Mesenchymal stem cell (in vitro differentiated cells and primary cell): ENCODE measurements at regions not wholly inside any gene's neighbourhood (a gene's known extent, or its start where the extent isn't known, plus 50 kb on each side); places are given as distances from the start of the nearest gene placed in this dataset.

Experiments used
- DNase-seq: peaks from one replicate; pipeline ENCODE4 v3.0.0-alpha.2; 2013
- H2AFZ ChIP-seq: one replicate; pipeline ENCODE4 v1.6.1; 2013; ENCODE audit warnings: low read depth, mild to moderate bottlenecking, control low read depth, inconsistent platforms, low read length, moderate library complexity
- H2AK5ac ChIP-seq: 2 replicates; pipeline ENCODE4 v1.6.1; 2013; ENCODE audit warnings: low read length, moderate library complexity, mild to moderate bottlenecking, inconsistent platforms; ENCODE audit not compliant: severe bottlenecking
- H2BK120ac ChIP-seq: one replicate; pipeline ENCODE4 v1.6.1; 2013; ENCODE audit warnings: low read depth, mild to moderate bottlenecking, inconsistent platforms, low read length, moderate library complexity
- H2BK12ac ChIP-seq, 2 experiments: one replicate each; pipeline ENCODE4 v1.6.1; 2013; ENCODE audit warnings: inconsistent platforms in 2 of 2, low read length in 2 of 2, mild to moderate bottlenecking in 2 of 2, moderate library complexity in 2 of 2, control low read depth in 1 of 2
- H2BK15ac ChIP-seq: one replicate; pipeline ENCODE4 v1.6.1; 2013; ENCODE audit warnings: mild to moderate bottlenecking, low read depth, inconsistent platforms; ENCODE audit not compliant: poor library complexity, severe bottlenecking
- H2BK5ac ChIP-seq: 2 replicates; pipeline ENCODE4 v1.6.1; 2013; ENCODE audit warnings: low read depth, mild to moderate bottlenecking, low read length, control low read depth, inconsistent platforms; ENCODE audit not compliant: poor library complexity, severe bottlenecking
- H3K14ac ChIP-seq, 2 experiments: one replicate each; pipeline ENCODE4 v1.6.1; 2013; ENCODE audit warnings: inconsistent platforms in 2 of 2, low read length in 2 of 2, control low read depth in 1 of 2, mild to moderate bottlenecking in 1 of 2, moderate library complexity in 1 of 2
- H3K18ac ChIP-seq, 2 experiments: one replicate each; pipeline ENCODE4 v1.6.1; 2013; ENCODE audit warnings: inconsistent platforms in 2 of 2, low read length in 2 of 2, control low read depth in 1 of 2, low read depth in 1 of 2, mild to moderate bottlenecking in 1 of 2
- H3K23ac ChIP-seq, 2 experiments: one replicate each; pipeline ENCODE4 v1.6.1; 2013; ENCODE audit warnings: inconsistent platforms in 2 of 2, low read length in 2 of 2, mild to moderate bottlenecking in 2 of 2, moderate library complexity in 2 of 2, control low read depth in 1 of 2
- H3K27ac ChIP-seq: 2 replicates; pipeline ENCODE4 v1.5.1; 2013; ENCODE audit warnings: mild to moderate bottlenecking, moderate library complexity, low read length, control low read depth, inconsistent platforms; ENCODE audit not compliant: poor library complexity, severe bottlenecking
- H3K27me3 ChIP-seq, 2 experiments: 2 replicates each; pipeline versions ENCODE4 v1.6.1 to v1.7.0; 2013; ENCODE audit warnings: low read length in 2 of 2, mild to moderate bottlenecking in 2 of 2, moderate library complexity in 2 of 2, control low read depth in 1 of 2, inconsistent platforms in 1 of 2; ENCODE audit not compliant: control insufficient read depth in 1 of 2, insufficient read depth in 1 of 2
- H3K36me3 ChIP-seq, 2 experiments: 2 replicates each; pipeline versions ENCODE4 v1.6.1 to v1.7.0; 2013; ENCODE audit warnings: low read length in 2 of 2, control low read depth in 1 of 2, inconsistent platforms in 1 of 2, low read depth in 1 of 2, mild to moderate bottlenecking in 1 of 2; ENCODE audit not compliant: insufficient read depth in 2 of 2, control insufficient read depth in 1 of 2
- H3K4ac ChIP-seq, 2 experiments: one replicate each; pipeline ENCODE4 v1.6.1; 2013; ENCODE audit warnings: inconsistent platforms in 2 of 2, low read length in 2 of 2, mild to moderate bottlenecking in 2 of 2, moderate library complexity in 2 of 2, control low read depth in 1 of 2, low read depth in 1 of 2
- H3K4me1 ChIP-seq: 2 replicates; pipeline ENCODE4 v1.6.1; 2013; ENCODE audit warnings: low read depth, low read length, control low read depth; ENCODE audit not compliant: control insufficient read depth, insufficient read depth
- H3K4me2 ChIP-seq: 2 replicates; pipeline ENCODE4 v1.6.1; 2013; ENCODE audit warnings: low read length, mild to moderate bottlenecking, inconsistent platforms; ENCODE audit not compliant: poor library complexity, severe bottlenecking
- H3K4me3 ChIP-seq, 2 experiments: 2 replicates each; pipeline versions ENCODE4 v1.5.1 to v1.7.0; 2013; ENCODE audit warnings: low read length in 2 of 2, mild to moderate bottlenecking in 2 of 2, control low read depth in 1 of 2, low read depth in 1 of 2; ENCODE audit not compliant: insufficient read depth in 1 of 2
- H3K79me1 ChIP-seq: replicated peaks from 2 replicates; pipeline ENCODE4 v1.6.1; 2013; ENCODE audit warnings: mild to moderate bottlenecking, control low read depth, low read length, inconsistent platforms; ENCODE audit not compliant: poor library complexity, severe bottlenecking
- H3K9ac ChIP-seq: 2 replicates; pipeline ENCODE4 v1.7.0; 2013; ENCODE audit warnings: mild to moderate bottlenecking, low read length, moderate library complexity
- H3K9me3 ChIP-seq: 2 replicates; pipeline ENCODE4 v1.7.0; 2013; ENCODE audit warnings: mild to moderate bottlenecking, low read length; ENCODE audit not compliant: control insufficient read depth
- H4K8ac ChIP-seq: one replicate; pipeline ENCODE4 v1.6.1; 2013; ENCODE audit warnings: inconsistent platforms, mild to moderate bottlenecking, low read length, moderate library complexity
- H4K91ac ChIP-seq: one replicate; pipeline ENCODE4 v1.6.1; 2013; ENCODE audit warnings: mild to moderate bottlenecking, low read length, inconsistent platforms
- WGBS: methylation state at CpG from one replicate; pipeline ENCODE4 v1.1.7; 2013; ENCODE audit warnings: mixed read lengths; 5-methylcytosine and 5-hydroxymethylcytosine counted together

- H3K4ac ChIP-seq = peak overlapping the region; percentile 69 to 76
- H3K79me1 ChIP-seq = no peaks in the 10 kb centered on the region
- H3K4me2 ChIP-seq = no peak overlapping the region
- H2BK15ac ChIP-seq = peak overlapping the region; percentile 44
- no peak for DNase-seq
- 95% methylated on average over 1 of the region's 3 CpGs for WGBS
- no peak overlapping the region for H3K27ac ChIP-seq
- H2AFZ ChIP-seq = no peak overlapping the region
- peak overlapping the region; percentile 91 to 97 for H2BK12ac ChIP-seq
- H3K9ac ChIP-seq = no peak overlapping the region
- H4K91ac ChIP-seq = peak overlapping the region; percentile 71
- peaks cover 21% of the 10 kb centered on the region for H3K4me1 ChIP-seq
- no peak overlapping the region for H3K4me3 ChIP-seq
- no peak overlapping the region for H3K23ac ChIP-seq
- H3K14ac ChIP-seq = peak overlapping the region in 1 of 2 experiments; percentile 53
- H2BK5ac ChIP-seq = no peak overlapping the region
- peak overlapping the region; percentile 70 for H4K8ac ChIP-seq
- peaks cover 12% of the 10 kb centered on the region for H3K9me3 ChIP-seq
- H3K36me3 ChIP-seq = no peaks in the 10 kb centered on the region
- H2AK5ac ChIP-seq = peak overlapping the region; percentile 63
- peak overlapping the region; percentile 59 for H2BK120ac ChIP-seq
- peak overlapping the region; percentile 73 to 86 for H3K18ac ChIP-seq
- H3K27me3 ChIP-seq = peaks cover 0 to 15% of the 10 kb centered on the region in 2 experiments
Measured at GRCh38 chr2:43058726-43059110, 167.7 kb downstream of the ZFP36L2 start.

- Histone ChIP-seq H3K4ac (peak overlapping the region in 1 of 2 experiments; percentile 24), H3K79me1 (no peaks in the 10 kb centered on the region), H3K27ac (no peak overlapping the region), H3K9ac (no peak overlapping the region), H3K4me2 (no peak overlapping the region), H2AFZ (no peak overlapping the region), H2BK15ac (peak overlapping the region; percentile 95), H3K18ac (peak overlapping the region; percentile 48 to 86), H3K4me1 (peaks cover 21% of the 10 kb centered on the region), H2BK12ac (peak overlapping the region; percentile 75 to 97), H3K9me3 (peaks cover 12% of the 10 kb centered on the region), H3K23ac (no peak overlapping the region), H3K27me3 (peaks cover 0 to 15% of the 10 kb centered on the region in 2 experiments), H3K36me3 (no peaks in the 10 kb centered on the region), H4K91ac (peak overlapping the region; percentile 70), H2BK5ac (no peak overlapping the region), H2BK120ac (peak overlapping the region; percentile 27), H3K4me3 (no peak overlapping the region), H4K8ac (no peak overlapping the region), H3K14ac (peak overlapping the region in 1 of 2 experiments; percentile 49), H2AK5ac (no peak overlapping the region)
- DNase-seq = no peak
- 80% methylated on average over 19 of the region's 20 CpGs for WGBS
Measured at GRCh38 chr2:43057742-43058725, 168.4 kb downstream of the ZFP36L2 start.

- H3K4me2 ChIP-seq = no peak overlapping the region
Measured at GRCh38 chr2:43057026-43057741, 169.2 kb downstream of the ZFP36L2 start.

More at GRCh38 chr2:43057026-43057741, 169.2 kb downstream of the ZFP36L2 start:
- Histone ChIP-seq H3K18ac (peak overlapping the region; percentile 23 to 74), H4K91ac (peak overlapping the region; percentile 60), H2AK5ac (peak overlapping the region; percentile 17), H3K27me3 (peaks cover 0 to 15% of the 10 kb centered on the region in 2 experiments), H2BK5ac (peak overlapping the region; percentile 63), H3K23ac (no peak overlapping the region), H2AFZ (no peak overlapping the region), H3K4me3 (no peak overlapping the region), H2BK120ac (no peak overlapping the region), H3K9ac (no peak overlapping the region), H2BK12ac (peak overlapping the region; percentile 91 to 96), H3K4me1 (peaks cover 22% of the 10 kb centered on the region), H3K14ac (peak overlapping the region in 1 of 2 experiments; percentile 85), H3K4ac (peak overlapping the region; percentile 20 to 54), H4K8ac (peak overlapping the region; percentile 35), H3K36me3 (no peaks in the 10 kb centered on the region), H2BK15ac (peak overlapping the region; percentile 34), H3K9me3 (peaks cover 11% of the 10 kb centered on the region), H3K27ac (no peak overlapping the region), H3K79me1 (no peaks in the 10 kb centered on the region)
- whole genome bisulfite sequencing = 89% methylated on average over 16 of the region's 16 CpGs
- DNase-seq = no peak
